ENCODE measurements at regions not wholly inside any gene's neighbourhood (a gene's known extent, or its start where the extent isn't known, plus 50 kb on each side); places are given as distances from the start of the nearest gene placed in this dataset.

DNA sequence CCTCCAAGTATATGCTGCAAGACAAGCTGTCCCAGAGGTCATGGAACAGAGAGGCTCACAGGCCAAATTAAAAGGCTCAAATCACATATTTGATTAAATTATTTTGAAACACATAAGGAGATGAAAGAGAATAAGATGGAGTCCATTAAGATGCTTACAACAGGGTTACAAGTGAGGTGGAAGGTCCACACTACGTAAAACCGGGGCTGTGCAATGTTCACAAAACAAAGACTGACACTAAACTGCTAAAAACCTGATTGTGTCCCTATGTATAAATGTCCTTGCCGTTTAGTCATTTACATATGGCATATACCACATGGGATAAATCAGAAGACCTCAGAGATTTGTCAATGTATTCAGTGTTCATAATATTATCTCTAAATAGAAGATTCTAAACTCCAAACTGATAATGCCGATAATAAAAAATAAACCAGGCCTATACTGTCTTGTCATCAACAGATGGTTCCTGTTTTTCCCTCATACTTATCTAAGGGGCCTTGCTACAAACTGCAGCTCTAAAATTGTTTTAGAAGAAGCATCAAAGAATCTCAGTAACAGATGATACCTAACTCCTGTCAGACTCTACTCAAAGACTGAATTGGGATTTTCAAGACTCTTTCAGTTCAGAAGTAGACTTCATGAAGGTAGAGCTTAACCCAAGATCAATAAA is 51.8 kb upstream of the RIPOR2 start:
- Histone ChIP-seq H3K9me3 (ENCODE audit: insufficient read depth, low read length) (peaks cover 7% of the 10 kb centered on the region; the same call in 1 of the 2 replicates), H3K36me3 (ENCODE audit: insufficient read depth, insufficient read length, low read length) (no peaks in the 10 kb centered on the region), H3K4me1 (ENCODE audit: insufficient read depth, insufficient read length) (no peaks in the 10 kb centered on the region), H3K27me3 (ENCODE audit: insufficient read depth, insufficient read length) (no peaks in the 10 kb centered on the region), H3K4me3 (ENCODE audit: insufficient read length, low read depth) (no peak overlapping the region), H3K9ac (ENCODE audit: insufficient read length, low read depth) (no peak overlapping the region)
- TF ChIP-seq ZNF274 (IDR thresholded peaks at IDR 0.05; ENCODE audit: low read depth, low read length) (no peak), YY1 (IDR thresholded peaks at IDR 0.05; ENCODE audit: insufficient read depth, insufficient read length) (no peak), SUZ12 (IDR thresholded peaks at IDR 0.05; ENCODE audit: extremely low read depth, insufficient read depth, insufficient read length) (no peak)
- no peak for DNase-seq (ENCODE audit: low read depth, low spot score)

DNA sequence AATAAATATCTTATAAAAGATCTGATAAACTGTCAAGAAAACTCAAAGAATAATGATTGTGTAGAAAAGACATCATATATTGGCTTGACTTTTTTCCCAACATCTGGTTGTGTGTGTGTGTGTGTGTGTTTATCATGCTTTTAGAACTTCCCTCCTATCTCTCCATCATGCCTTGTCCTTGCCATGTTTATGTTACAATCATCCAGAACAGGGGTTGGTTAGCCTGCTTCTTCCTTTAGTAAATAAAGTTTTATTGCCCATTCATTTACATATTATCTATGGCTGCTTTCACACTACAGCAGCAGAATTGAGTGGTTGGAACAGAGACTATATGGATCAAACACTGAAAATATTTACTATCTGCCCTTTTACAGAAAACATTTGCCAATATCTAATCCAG is 52.8 kb upstream of the RIPOR2 start:
- no peak overlapping the region for H3K4me3 ChIP-seq (ENCODE audit: insufficient read length, low read depth)
- H3K9ac ChIP-seq (ENCODE audit: insufficient read length, low read depth): no peak overlapping the region
- no peak for TF ChIP-seq ZNF274 (IDR thresholded peaks at IDR 0.05; ENCODE audit: low read depth, low read length)
- no peak for TF ChIP-seq SUZ12 (IDR thresholded peaks at IDR 0.05; ENCODE audit: extremely low read depth, insufficient read depth, insufficient read length)
- no peak for TF ChIP-seq YY1 (IDR thresholded peaks at IDR 0.05; ENCODE audit: insufficient read depth, insufficient read length)
- no peak for DNase-seq (ENCODE audit: low read depth, low spot score)
- no peaks in the 10 kb centered on the region for H3K4me1 ChIP-seq (ENCODE audit: insufficient read depth, insufficient read length)
- H3K36me3 ChIP-seq (ENCODE audit: insufficient read depth, insufficient read length, low read length): no peaks in the 10 kb centered on the region
- H3K9me3 ChIP-seq (ENCODE audit: insufficient read depth, low read length): peaks cover 7% of the 10 kb centered on the region; the same call in 1 of the 2 replicates
- no peaks in the 10 kb centered on the region for H3K27me3 ChIP-seq (ENCODE audit: insufficient read depth, insufficient read length)

- no peaks in the 10 kb centered on the region for H3K4me1 ChIP-seq (ENCODE audit: insufficient read depth, insufficient read length)
- H3K9me3 ChIP-seq (ENCODE audit: insufficient read depth, low read length): peaks cover 15% of the 10 kb centered on the region; the same call in 1 of the 2 replicates
- no peaks in the 10 kb centered on the region for H3K36me3 ChIP-seq (ENCODE audit: insufficient read depth, insufficient read length, low read length)
- H3K9ac ChIP-seq (ENCODE audit: insufficient read length, low read depth): no peak overlapping the region
- no peaks in the 10 kb centered on the region for H3K27me3 ChIP-seq (ENCODE audit: insufficient read depth, insufficient read length)
- H3K4me3 ChIP-seq (ENCODE audit: insufficient read length, low read depth): no peak overlapping the region
- no peak for DNase-seq (ENCODE audit: low read depth, low spot score)
- TF ChIP-seq ZNF274 (IDR thresholded peaks at IDR 0.05; ENCODE audit: low read depth, low read length): no peak
- TF ChIP-seq SUZ12 (IDR thresholded peaks at IDR 0.05; ENCODE audit: extremely low read depth, insufficient read depth, insufficient read length): no peak
- no peak for TF ChIP-seq YY1 (IDR thresholded peaks at IDR 0.05; ENCODE audit: insufficient read depth, insufficient read length)
These were observed 54.6 kb upstream of the RIPOR2 start for GRCh38 chr6:24990236-24990845.

GRCh38 chr6:24990944-24991809 is 55.4 kb upstream of the RIPOR2 start:
- peaks cover 17% of the 10 kb centered on the region; the same call in 1 of the 2 replicates for H3K9me3 ChIP-seq (ENCODE audit: insufficient read depth, low read length)
- H3K4me3 ChIP-seq (ENCODE audit: insufficient read length, low read depth): no peak overlapping the region
- no peaks in the 10 kb centered on the region for H3K27me3 ChIP-seq (ENCODE audit: insufficient read depth, insufficient read length)
- no peaks in the 10 kb centered on the region for H3K4me1 ChIP-seq (ENCODE audit: insufficient read depth, insufficient read length)
- no peak for DNase-seq (ENCODE audit: low read depth, low spot score)
- H3K9ac ChIP-seq (ENCODE audit: insufficient read length, low read depth): no peak overlapping the region
- no peaks in the 10 kb centered on the region for H3K36me3 ChIP-seq (ENCODE audit: insufficient read depth, insufficient read length, low read length)
- TF ChIP-seq YY1 (IDR thresholded peaks at IDR 0.05; ENCODE audit: insufficient read depth, insufficient read length): no peak
- TF ChIP-seq ZNF274 (IDR thresholded peaks at IDR 0.05; ENCODE audit: low read depth, low read length): no peak
- TF ChIP-seq SUZ12 (IDR thresholded peaks at IDR 0.05; ENCODE audit: extremely low read depth, insufficient read depth, insufficient read length): no peak

DNA sequence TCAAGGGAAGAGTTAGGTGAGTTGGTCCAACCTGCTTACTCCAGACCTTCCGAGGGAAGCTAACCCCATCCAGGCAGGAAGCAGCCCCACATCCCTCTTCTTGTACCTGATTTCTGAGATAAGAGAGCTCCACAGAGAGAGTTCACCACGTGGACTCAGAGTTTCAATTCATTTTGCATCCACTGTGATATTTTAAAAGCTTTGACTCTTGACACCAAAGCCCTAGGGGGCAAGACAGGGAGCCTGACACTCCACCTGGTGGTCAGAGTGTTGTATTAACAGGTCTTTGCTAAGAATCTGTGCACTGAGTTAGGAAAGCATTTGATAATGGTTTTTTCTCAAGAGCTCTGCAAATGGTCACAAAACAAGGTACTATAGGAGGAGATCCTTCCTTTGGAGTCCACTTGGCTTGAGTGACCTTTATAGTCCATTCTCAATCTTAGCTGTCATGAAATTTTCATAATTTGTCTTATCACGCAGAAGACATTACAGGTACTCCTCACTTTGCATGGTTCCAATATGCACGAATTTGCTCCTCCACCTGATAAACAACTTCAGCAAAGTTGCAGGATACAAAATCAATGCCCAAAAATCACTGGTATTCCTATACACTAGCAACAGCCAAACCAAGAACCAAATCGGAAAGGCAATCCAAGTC is 56.2 kb upstream of the RIPOR2 start:
- no peak for DNase-seq (ENCODE audit: low read depth, low spot score)
- TF ChIP-seq SUZ12 (IDR thresholded peaks at IDR 0.05; ENCODE audit: extremely low read depth, insufficient read depth, insufficient read length): no peak
- TF ChIP-seq YY1 (IDR thresholded peaks at IDR 0.05; ENCODE audit: insufficient read depth, insufficient read length): no peak
- TF ChIP-seq ZNF274 (IDR thresholded peaks at IDR 0.05; ENCODE audit: low read depth, low read length): no peak

GRCh38 chr6:24994812-24995211 is 59.1 kb upstream of the RIPOR2 start:
- H3K36me3 ChIP-seq (ENCODE audit: insufficient read depth, insufficient read length, low read length): no peaks in the 10 kb centered on the region

More for the DNA sequence above, 56.2 kb upstream of the RIPOR2 start:
- no peak overlapping the region for H3K4me3 ChIP-seq (ENCODE audit: insufficient read length, low read depth)
- no peaks in the 10 kb centered on the region for H3K36me3 ChIP-seq (ENCODE audit: insufficient read depth, insufficient read length, low read length)
- no peaks in the 10 kb centered on the region for H3K27me3 ChIP-seq (ENCODE audit: insufficient read depth, insufficient read length)
- peaks cover 16% of the 10 kb centered on the region; the same call in 1 of the 2 replicates for H3K9me3 ChIP-seq (ENCODE audit: insufficient read depth, low read length)
- no peak overlapping the region for H3K9ac ChIP-seq (ENCODE audit: insufficient read length, low read depth)
- H3K4me1 ChIP-seq (ENCODE audit: insufficient read depth, insufficient read length): no peaks in the 10 kb centered on the region

More at GRCh38 chr6:24994812-24995211, 59.1 kb upstream of the RIPOR2 start:
- Histone ChIP-seq H3K4me1 (ENCODE audit: insufficient read depth, insufficient read length) (no peaks in the 10 kb centered on the region), H3K9ac (ENCODE audit: insufficient read length, low read depth) (no peak overlapping the region), H3K9me3 (ENCODE audit: insufficient read depth, low read length) (peaks cover 10% of the 10 kb centered on the region; the same call in 1 of the 2 replicates), H3K4me3 (ENCODE audit: insufficient read length, low read depth) (no peak overlapping the region), H3K27me3 (ENCODE audit: insufficient read depth, insufficient read length) (no peaks in the 10 kb centered on the region)
- no peak for DNase-seq (ENCODE audit: low read depth, low spot score)
- TF ChIP-seq SUZ12 (IDR thresholded peaks at IDR 0.05; ENCODE audit: extremely low read depth, insufficient read depth, insufficient read length): no peak
- no peak for TF ChIP-seq ZNF274 (IDR thresholded peaks at IDR 0.05; ENCODE audit: low read depth, low read length)
- no peak for TF ChIP-seq YY1 (IDR thresholded peaks at IDR 0.05; ENCODE audit: insufficient read depth, insufficient read length)
